ENCODE measurements at regions not wholly inside any gene's neighbourhood (a gene's known extent, or its start where the extent isn't known, plus 50 kb on each side); places are given as distances from the start of the nearest gene placed in this dataset.
"Not testable (repeated sequence)": the region's sequence is repeated elsewhere in the genome, so short reads cannot be mapped to it uniquely, and the experiment has no call there.

DNA sequence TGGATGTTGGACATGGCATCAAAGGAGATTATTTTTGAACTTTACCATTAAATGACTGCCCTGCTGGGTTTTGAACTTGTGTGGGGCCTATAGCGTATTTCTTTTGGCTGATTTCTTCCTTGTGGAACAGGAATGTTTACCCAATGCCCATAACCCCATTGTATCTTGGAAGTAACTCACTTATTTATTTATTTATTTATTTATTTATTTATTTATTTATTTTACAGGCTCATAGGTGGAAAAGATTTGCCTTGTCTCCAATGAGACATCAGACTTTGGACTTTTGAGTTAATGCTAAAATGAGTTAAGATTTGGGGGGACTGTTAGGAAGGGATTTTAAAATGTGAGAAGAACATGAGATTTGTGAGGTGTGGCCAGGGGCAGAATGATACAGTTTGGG, 273.1 kb downstream of the SLITRK2 start:
- peaks cover 9% of the 10 kb centered on the region for H3K9me3 Mint-ChIP-seq (ENCODE audit: low read depth, unreplicated experiment)
- H3K27me3 Mint-ChIP-seq (ENCODE audit: unreplicated experiment): no peaks in the 10 kb centered on the region
- no peak overlapping the region for H3K27ac Mint-ChIP-seq (ENCODE audit: unreplicated experiment)
- no peak for DNase-seq
- H3K4me1 Mint-ChIP-seq (ENCODE audit: low read depth, unreplicated experiment): no peaks in the 10 kb centered on the region
- BruUV-seq (replicated peaks): no TSS peak
- intact Hi-C loops (cut with micrococcal nuclease; ENCODE audit: unreplicated experiment): no loop called here
- CTCF ChIA-PET: no interaction called here
- TF ChIP-seq, protein P1, sequence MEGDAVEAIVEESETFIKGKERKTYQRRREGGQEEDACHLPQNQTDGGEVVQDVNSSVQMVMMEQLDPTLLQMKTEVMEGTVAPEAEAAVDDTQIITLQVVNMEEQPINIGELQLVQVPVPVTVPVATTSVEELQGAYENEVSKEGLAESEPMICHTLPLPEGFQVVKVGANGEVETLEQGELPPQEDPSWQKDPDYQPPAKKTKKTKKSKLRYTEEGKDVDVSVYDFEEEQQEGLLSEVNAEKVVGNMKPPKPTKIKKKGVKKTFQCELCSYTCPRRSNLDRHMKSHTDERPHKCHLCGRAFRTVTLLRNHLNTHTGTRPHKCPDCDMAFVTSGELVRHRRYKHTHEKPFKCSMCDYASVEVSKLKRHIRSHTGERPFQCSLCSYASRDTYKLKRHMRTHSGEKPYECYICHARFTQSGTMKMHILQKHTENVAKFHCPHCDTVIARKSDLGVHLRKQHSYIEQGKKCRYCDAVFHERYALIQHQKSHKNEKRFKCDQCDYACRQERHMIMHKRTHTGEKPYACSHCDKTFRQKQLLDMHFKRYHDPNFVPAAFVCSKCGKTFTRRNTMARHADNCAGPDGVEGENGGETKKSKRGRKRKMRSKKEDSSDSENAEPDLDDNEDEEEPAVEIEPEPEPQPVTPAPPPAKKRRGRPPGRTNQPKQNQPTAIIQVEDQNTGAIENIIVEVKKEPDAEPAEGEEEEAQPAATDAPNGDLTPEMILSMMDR (IDR thresholded peaks at IDR 0.05; ENCODE audit: unreplicated experiment): no peak
- no peak overlapping the region for H3K4me3 Mint-ChIP-seq (ENCODE audit: low read depth, unreplicated experiment)
- H3K36me3 Mint-ChIP-seq (ENCODE audit: insufficient read depth, unreplicated experiment): no peaks in the 10 kb centered on the region

DNA sequence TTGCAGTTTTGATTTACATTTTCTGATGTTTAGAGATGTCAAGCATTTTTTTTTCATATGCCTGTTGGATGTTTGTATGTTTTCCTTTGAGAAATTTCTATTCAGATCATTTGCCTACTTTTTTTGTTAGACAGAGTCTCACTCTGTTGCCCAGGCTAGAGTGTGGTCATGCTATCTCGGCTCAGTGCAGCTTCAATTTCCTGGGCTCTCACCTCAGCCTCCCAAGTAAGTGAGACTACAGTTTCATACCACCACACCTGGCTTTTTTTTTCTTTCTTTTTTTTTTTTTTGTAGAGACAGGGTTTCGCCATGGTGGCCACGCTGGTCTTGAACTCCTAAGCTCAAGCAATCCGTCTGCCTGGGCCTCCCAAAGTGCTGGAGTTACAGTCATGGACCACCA, 291.7 kb downstream of the SLITRK2 start:
- Mint-ChIP-seq H3K36me3 (ENCODE audit: insufficient read depth, unreplicated experiment) (no peaks in the 10 kb centered on the region), H3K9me3 (ENCODE audit: low read depth, unreplicated experiment) (peaks cover 9% of the 10 kb centered on the region)
- intact Hi-C loops (cut with micrococcal nuclease; ENCODE audit: unreplicated experiment): no loop called here

DNA sequence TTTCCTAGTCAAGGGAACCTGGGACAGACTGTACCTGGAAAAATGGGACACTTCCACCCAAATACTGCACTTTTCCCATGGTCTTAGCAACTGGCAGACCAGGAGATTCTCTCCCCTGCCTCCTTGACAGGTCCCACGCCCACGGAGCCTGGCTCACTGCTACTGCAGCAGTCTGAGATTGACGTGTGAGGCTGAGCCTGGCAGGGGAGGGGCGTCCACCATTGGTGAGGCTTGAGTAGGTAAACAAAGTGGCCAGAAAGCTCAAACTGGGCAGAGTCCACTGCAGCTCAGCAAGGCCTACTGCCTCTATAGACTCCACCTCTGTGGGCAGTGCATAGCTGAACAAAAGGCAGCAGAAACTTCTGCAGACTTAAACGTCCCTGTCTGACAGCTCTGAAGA, 301.4 kb downstream of the SLITRK2 start:
- intact Hi-C loops (cut with micrococcal nuclease; ENCODE audit: unreplicated experiment); BruUV-seq (replicated peaks); H3K4me3 Mint-ChIP-seq (ENCODE audit: low read depth, unreplicated experiment): not testable (repeated sequence)

More for the DNA sequence above, 291.7 kb downstream of the SLITRK2 start:
- no TSS peak for BruUV-seq (replicated peaks)
- H3K4me3 Mint-ChIP-seq (ENCODE audit: low read depth, unreplicated experiment): no peak overlapping the region
- CTCF ChIA-PET: interaction anchor here (0.6 kb wide), 1 partner anchor 16 kb away, joined by 3 read pairs; no protein-coding TSS in a partner anchor
- TF ChIP-seq, protein P1 (IDR thresholded peaks at IDR 0.05; ENCODE audit: unreplicated experiment): no peak
- no peaks in the 10 kb centered on the region for H3K4me1 Mint-ChIP-seq (ENCODE audit: low read depth, unreplicated experiment)
- H3K27me3 Mint-ChIP-seq (ENCODE audit: unreplicated experiment): no peaks in the 10 kb centered on the region
- no peak overlapping the region for H3K27ac Mint-ChIP-seq (ENCODE audit: unreplicated experiment)
- no peak for DNase-seq

DNA sequence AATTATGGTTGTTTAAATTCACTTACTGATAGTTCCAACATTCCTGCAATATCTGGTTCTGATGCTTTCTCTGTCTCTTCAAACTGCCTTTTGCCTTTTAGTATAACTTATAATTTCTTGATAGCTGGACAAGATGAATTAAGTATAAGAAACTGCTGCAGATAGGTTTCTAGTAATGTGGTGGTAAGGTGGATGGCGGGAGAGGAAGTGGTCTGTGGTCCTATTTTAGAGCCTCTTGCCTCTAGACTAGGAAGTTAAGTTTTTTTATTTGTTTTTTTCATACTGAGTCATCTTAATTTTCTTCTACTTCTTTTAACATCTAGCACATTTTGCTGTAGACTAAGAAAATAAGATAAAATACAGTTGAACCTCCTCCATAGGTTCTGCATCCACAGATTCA, 310.0 kb downstream of the SLITRK2 start:
- Mint-ChIP-seq H3K27ac (ENCODE audit: unreplicated experiment) (no peak overlapping the region), H3K4me1 (ENCODE audit: low read depth, unreplicated experiment) (no peaks in the 10 kb centered on the region), H3K9me3 (ENCODE audit: low read depth, unreplicated experiment) (peaks cover 5% of the 10 kb centered on the region), H3K27me3 (ENCODE audit: unreplicated experiment) (no peaks in the 10 kb centered on the region), H3K4me3 (ENCODE audit: low read depth, unreplicated experiment) (no peak overlapping the region), H3K36me3 (ENCODE audit: insufficient read depth, unreplicated experiment) (no peaks in the 10 kb centered on the region)
- CTCF ChIA-PET: no interaction called here
- DNase-seq: no peak
- intact Hi-C loops (cut with micrococcal nuclease; ENCODE audit: unreplicated experiment): no loop called here
- TF ChIP-seq, protein P1 (IDR thresholded peaks at IDR 0.05; ENCODE audit: unreplicated experiment): no peak
- no TSS peak for BruUV-seq (replicated peaks)

More for the DNA sequence above, 301.4 kb downstream of the SLITRK2 start:
- CTCF ChIA-PET; H3K4me1 Mint-ChIP-seq (ENCODE audit: low read depth, unreplicated experiment); H3K27me3 Mint-ChIP-seq (ENCODE audit: unreplicated experiment); H3K36me3 Mint-ChIP-seq (ENCODE audit: insufficient read depth, unreplicated experiment); H3K27ac Mint-ChIP-seq (ENCODE audit: unreplicated experiment); DNase-seq: not testable (repeated sequence)
- H3K9me3 Mint-ChIP-seq (ENCODE audit: low read depth, unreplicated experiment): peaks cover 11% of the 10 kb centered on the region

DNA sequence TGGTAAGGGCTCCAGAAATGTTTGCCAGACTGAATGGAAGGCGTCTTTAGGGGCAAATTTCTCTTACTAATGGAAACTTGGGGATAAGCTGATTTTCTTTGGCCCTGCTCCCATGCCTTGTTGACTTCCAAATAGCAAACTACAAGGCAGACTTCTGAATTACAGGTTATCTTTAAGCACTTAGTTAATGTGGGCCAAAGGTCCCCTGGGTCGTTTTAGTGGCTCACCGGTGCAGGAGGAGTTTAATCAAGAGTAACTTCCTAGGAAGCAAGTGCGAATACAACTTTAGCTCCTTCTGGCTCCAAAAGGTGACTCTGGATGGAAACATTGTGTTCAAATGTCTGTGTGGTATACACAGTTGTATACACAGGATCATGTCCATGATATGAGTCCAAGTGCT, 323.6 kb downstream of the SLITRK2 start:
- Mint-ChIP-seq H3K27me3 (ENCODE audit: unreplicated experiment) (no peaks in the 10 kb centered on the region), H3K9me3 (ENCODE audit: low read depth, unreplicated experiment) (peaks cover 7% of the 10 kb centered on the region), H3K27ac (ENCODE audit: unreplicated experiment) (no peak overlapping the region), H3K4me1 (ENCODE audit: low read depth, unreplicated experiment) (no peaks in the 10 kb centered on the region), H3K4me3 (ENCODE audit: low read depth, unreplicated experiment) (no peak overlapping the region), H3K36me3 (ENCODE audit: insufficient read depth, unreplicated experiment) (no peaks in the 10 kb centered on the region)
- BruUV-seq (replicated peaks): no TSS peak
- TF ChIP-seq, protein P1 (IDR thresholded peaks at IDR 0.05; ENCODE audit: unreplicated experiment): no peak
- DNase-seq: no peak
- CTCF ChIA-PET: no interaction called here
- intact Hi-C loops (cut with micrococcal nuclease; ENCODE audit: unreplicated experiment): no loop called here
